ENCODE measurements at regions not wholly inside any gene's neighbourhood (a gene's known extent, or its start where the extent isn't known, plus 50 kb on each side); places are given as distances from the start of the nearest gene placed in this dataset.

DNA sequence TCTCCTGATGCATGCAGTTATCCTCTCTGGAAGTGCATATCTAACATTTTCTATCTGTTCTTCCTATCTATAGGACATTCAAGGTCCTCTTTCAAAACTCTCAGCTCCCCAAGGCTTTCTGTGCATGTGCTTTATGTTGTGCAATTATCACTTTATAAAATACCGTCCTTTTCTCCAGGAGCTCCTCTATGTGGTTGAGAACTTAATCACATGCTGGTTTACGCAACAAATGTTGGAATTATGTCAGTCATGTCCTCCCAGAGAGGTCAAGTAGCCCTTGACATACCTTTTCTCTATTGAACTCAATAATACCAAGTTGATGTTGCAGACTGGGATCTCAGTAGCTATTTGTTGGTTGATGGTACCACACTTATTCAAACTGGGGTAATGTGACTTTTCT, 388.4 kb downstream of the BTBD3 start:
- Histone ChIP-seq H2AFZ (ENCODE audit: low read depth, low read length) (no peak overlapping the region), H3K27me3 (ENCODE audit: control insufficient read depth in 2 of 2, insufficient read depth in 2 of 2, low read length in 2 of 2) (no peaks in the 10 kb centered on the region), H3K36me3 (ENCODE audit: control insufficient read depth in 2 of 2, extremely low read depth in 1 of 2, insufficient read depth in 2 of 2, low read length in 2 of 2) (no peaks in the 10 kb centered on the region), H3K9me3 (replicated peaks; ENCODE audit: control insufficient read depth, insufficient read depth, low read length) (peaks cover 2% of the 10 kb centered on the region), H3K4me2 (ENCODE audit: insufficient read depth, low read length) (no peak overlapping the region), H3K4me1 (ENCODE audit: control insufficient read depth, extremely low read depth, insufficient read depth, low read length) (no peaks in the 10 kb centered on the region), H3K79me2 (ENCODE audit: control insufficient read depth, insufficient read depth, low read length) (no peaks in the 10 kb centered on the region), H4K20me1 (replicated peaks; ENCODE audit: control insufficient read depth, extremely low read depth, insufficient read depth, low read length) (no peaks in the 10 kb centered on the region), H3K9ac (replicated peaks; ENCODE audit: extremely low read depth, insufficient read depth, low read length) (no peak overlapping the region), H3K9me1 (replicated peaks; ENCODE audit: control insufficient read depth, extremely low read depth, insufficient read depth, low read length) (no peaks in the 10 kb centered on the region), H3K27ac (ENCODE audit: insufficient read depth, low read depth, low read length) (no peak overlapping the region), H3K4me3 (replicated peaks in 1 of 3; ENCODE audit: insufficient read depth in 1 of 3, low read depth in 1 of 3, low read length in 3 of 3) (no peak overlapping the region)
- FAIRE-seq (no peak), DNase-seq (ENCODE audit: low read depth, low spot score) (no peak)
- no TSS peak for BruUV-seq (replicated peaks)
- CTCF ChIA-PET: no interaction called here
- no peak for TF ChIP-seq POLR2A (IDR thresholded peaks at IDR 0.05; ENCODE audit: low read depth, low read length)
- TF ChIP-seq, protein P1, sequence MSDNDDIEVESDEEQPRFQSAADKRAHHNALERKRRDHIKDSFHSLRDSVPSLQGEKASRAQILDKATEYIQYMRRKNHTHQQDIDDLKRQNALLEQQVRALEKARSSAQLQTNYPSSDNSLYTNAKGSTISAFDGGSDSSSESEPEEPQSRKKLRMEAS (IDR thresholded peaks at IDR 0.05; ENCODE audit: insufficient read depth, insufficient read length): no peak
- TF ChIP-seq POLR2AphosphoS5 (IDR thresholded peaks at IDR 0.05; ENCODE audit: insufficient read depth, low read depth, low read length): no peak
- no peak for TF ChIP-seq JUN (IDR thresholded peaks at IDR 0.05; ENCODE audit: borderline replicate concordance, insufficient read depth, insufficient read length, low read depth)
- no peak for TF ChIP-seq CTCF (IDR thresholded peaks at IDR 0.05; ENCODE audit: extremely low read depth in 1 of 2, insufficient read depth in 1 of 2, low read depth in 1 of 2, low read length in 2 of 2)
- no peak for TF ChIP-seq FOS (IDR thresholded peaks at IDR 0.05; ENCODE audit: borderline replicate concordance, insufficient read depth, low read length)
- intact Hi-C loops (cut with micrococcal nuclease) (no loop called here), dilution Hi-C loops (cut with MboI; ENCODE audit: extremely low pct_ligation_motif_present, low sequenced_read_pairs) (no loop called here)
- POLR2A ChIA-PET: no interaction called here
